HG02884 (cell line): ENCODE measurements at regions not wholly inside any gene's neighbourhood (a gene's known extent, or its start where the extent isn't known, plus 50 kb on each side); places are given as distances from the start of the nearest gene placed in this dataset.

Experiments
- ATAC-seq: cut with Tn5 transposase; IDR thresholded peaks from one replicate; pipeline ENCODE4 v1.9.1; 2021; ENCODE audit warnings: mild to moderate bottlenecking, moderate library complexity; ENCODE audit not compliant: unreplicated experiment

GRCh38 chr3:18740631-18741583, 315.8 kb upstream of the SATB1 start:
- ATAC-seq: peak; percentile 80

GRCh38 chr3:18739099-18739433, 313.9 kb upstream of the SATB1 start:
- no peak for ATAC-seq

- no peak for ATAC-seq
Observed at GRCh38 chr3:18738393-18739098, 313.4 kb upstream of the SATB1 start.

- no peak for ATAC-seq
Observed at GRCh38 chr3:18735005-18735404, 309.9 kb upstream of the SATB1 start.

- no peak for ATAC-seq
Observed at GRCh38 chr3:18734309-18734708, 309.2 kb upstream of the SATB1 start.

- ATAC-seq: no peak
Observed at GRCh38 chr3:18732474-18732873, 307.3 kb upstream of the SATB1 start.

- no peak for ATAC-seq
Observed at GRCh38 chr3:18730491-18730890, 305.4 kb upstream of the SATB1 start.

- ATAC-seq: no peak
Observed at GRCh38 chr3:18729671-18730070, 304.5 kb upstream of the SATB1 start.

GRCh38 chr3:18725668-18726407, 300.7 kb upstream of the SATB1 start:
- ATAC-seq: no peak

- ATAC-seq: no peak
Observed at GRCh38 chr3:18724456-18724855, 299.3 kb upstream of the SATB1 start.

GRCh38 chr3:18723206-18723810, 298.2 kb upstream of the SATB1 start:
- no peak for ATAC-seq

- no peak for ATAC-seq
Observed at GRCh38 chr3:18720543-18720942, 295.4 kb upstream of the SATB1 start.

- ATAC-seq: no peak
Observed at GRCh38 chr3:18717598-18717997, 292.5 kb upstream of the SATB1 start.

- no peak for ATAC-seq
Observed at GRCh38 chr3:18716821-18717220, 291.7 kb upstream of the SATB1 start.

GRCh38 chr3:18716101-18716500, 291.0 kb upstream of the SATB1 start:
- ATAC-seq: no peak

- no peak for ATAC-seq
Observed at GRCh38 chr3:18715208-18715607, 290.1 kb upstream of the SATB1 start.

GRCh38 chr3:18713577-18713951, 288.4 kb upstream of the SATB1 start:
- ATAC-seq: no peak

GRCh38 chr3:18712713-18713576, 287.8 kb upstream of the SATB1 start:
- ATAC-seq: no peak

GRCh38 chr3:18704326-18704725, 279.2 kb upstream of the SATB1 start:
- ATAC-seq: no peak

GRCh38 chr3:18703798-18704197, 278.7 kb upstream of the SATB1 start:
- no peak for ATAC-seq
